DOHH2 (cell line): ENCODE measurements at regions not wholly inside any gene's neighbourhood (a gene's known extent, or its start where the extent isn't known, plus 50 kb on each side); places are given as distances from the start of the nearest gene placed in this dataset.

Experiments
- EZH2phosphoT487 ChIP-seq: fragments of 200-600 bp; sonication (generic); IDR thresholded peaks from 2 replicates; pipeline ENCODE4 v1.6.1; 2017; ENCODE audit warnings: borderline replicate concordance, mild to moderate bottlenecking, antibody characterized with exemption, low read length, moderate library complexity, mixed read lengths
- TF ChIP-seq, protein P1 (sequence below): fragments of 200-600 bp; sonication (generic); IDR thresholded peaks from one replicate; pipeline ENCODE4 v1.5.1; 2014; ENCODE audit warnings: antibody characterized with exemption, mild to moderate bottlenecking, low read depth, low read length; ENCODE audit not compliant: poor library complexity, severe bottlenecking

DNA sequence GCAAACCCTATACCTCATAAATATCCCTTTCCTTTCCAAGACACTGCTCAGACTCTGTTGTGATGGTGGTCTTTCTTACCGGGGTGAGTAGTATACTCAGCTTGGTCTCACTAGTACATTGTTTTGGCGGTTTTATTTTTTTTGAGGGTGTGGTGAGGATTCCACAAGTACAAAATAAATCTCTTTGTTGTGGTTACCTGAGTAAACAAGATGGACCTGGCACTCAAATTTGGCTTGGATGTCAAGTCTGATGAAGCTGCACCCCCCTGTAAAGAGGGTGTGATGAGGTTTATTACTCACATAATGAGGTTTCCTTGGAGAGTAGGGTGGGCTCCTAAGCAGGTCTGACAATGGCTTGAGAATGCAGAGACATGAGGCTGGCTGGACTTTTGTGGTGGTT lies 68.2 kb upstream of the KCNJ6 start:
- TF ChIP-seq, protein P1, sequence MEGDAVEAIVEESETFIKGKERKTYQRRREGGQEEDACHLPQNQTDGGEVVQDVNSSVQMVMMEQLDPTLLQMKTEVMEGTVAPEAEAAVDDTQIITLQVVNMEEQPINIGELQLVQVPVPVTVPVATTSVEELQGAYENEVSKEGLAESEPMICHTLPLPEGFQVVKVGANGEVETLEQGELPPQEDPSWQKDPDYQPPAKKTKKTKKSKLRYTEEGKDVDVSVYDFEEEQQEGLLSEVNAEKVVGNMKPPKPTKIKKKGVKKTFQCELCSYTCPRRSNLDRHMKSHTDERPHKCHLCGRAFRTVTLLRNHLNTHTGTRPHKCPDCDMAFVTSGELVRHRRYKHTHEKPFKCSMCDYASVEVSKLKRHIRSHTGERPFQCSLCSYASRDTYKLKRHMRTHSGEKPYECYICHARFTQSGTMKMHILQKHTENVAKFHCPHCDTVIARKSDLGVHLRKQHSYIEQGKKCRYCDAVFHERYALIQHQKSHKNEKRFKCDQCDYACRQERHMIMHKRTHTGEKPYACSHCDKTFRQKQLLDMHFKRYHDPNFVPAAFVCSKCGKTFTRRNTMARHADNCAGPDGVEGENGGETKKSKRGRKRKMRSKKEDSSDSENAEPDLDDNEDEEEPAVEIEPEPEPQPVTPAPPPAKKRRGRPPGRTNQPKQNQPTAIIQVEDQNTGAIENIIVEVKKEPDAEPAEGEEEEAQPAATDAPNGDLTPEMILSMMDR = no peak
- no peak for TF ChIP-seq EZH2phosphoT487
